Lung (tissue), 11 donors: ENCODE measurements at regions not wholly inside any gene's neighbourhood (a gene's known extent, or its start where the extent isn't known, plus 50 kb on each side); places are given as distances from the start of the nearest gene placed in this dataset.

Source experiments
- ATAC-seq: fragments of 200-7000 bp; cut with Tn5 transposase; one replicate; pipeline ENCODE4 v1.9.1; 2020; ENCODE audit warnings: moderate number of reproducible peaks; ENCODE audit not compliant: insufficient read depth, low FRiP score
- DNase-seq, 3 donors: peaks; one replicate each; pipeline ENCODE4 v3.0.0-alpha.2; 2013 to 2017
- H3K27ac ChIP-seq, 2 donors: one replicate each; pipeline ENCODE4 v1.5.1; 2013; ENCODE audit warnings: mild to moderate bottlenecking in 2 of 2, moderate library complexity in 2 of 2, control low read depth in 1 of 2, inconsistent platforms in 1 of 2, low read depth in 1 of 2, low read length in 1 of 2
- H3K27me3 ChIP-seq, 3 donors: one replicate each; pipeline ENCODE4 v1.5.1; 2013; ENCODE audit warnings: low read length in 2 of 3; ENCODE audit not compliant: control insufficient read depth in 3 of 3, insufficient read depth in 3 of 3
- H3K36me3 ChIP-seq, 4 donors: one replicate each; pipeline ENCODE4 v1.5.1; 2013; ENCODE audit warnings: low read length in 4 of 4, mild to moderate bottlenecking in 1 of 4, moderate library complexity in 1 of 4; ENCODE audit not compliant: control insufficient read depth in 4 of 4, insufficient read depth in 4 of 4
- H3K4me1 ChIP-seq, 5 donors: one replicate each; pipeline ENCODE4 v1.5.1; 2013; ENCODE audit warnings: low read length in 5 of 5, mild to moderate bottlenecking in 2 of 5, moderate library complexity in 1 of 5; ENCODE audit not compliant: control insufficient read depth in 5 of 5, insufficient read depth in 5 of 5
- H3K4me3 ChIP-seq: one replicate; pipeline ENCODE4 v1.5.1; 2013; ENCODE audit warnings: mild to moderate bottlenecking, control low read depth, moderate library complexity
- H3K9ac ChIP-seq, 2 donors: one replicate each; pipeline ENCODE4 v1.5.1; 2013; ENCODE audit warnings: low read length in 2 of 2, control low read depth in 1 of 2; ENCODE audit not compliant: insufficient read depth in 1 of 2
- H3K9me3 ChIP-seq, 4 donors: one replicate each; pipeline ENCODE4 v1.5.1; 2013; ENCODE audit warnings: low read length in 3 of 4, mild to moderate bottlenecking in 1 of 4, moderate library complexity in 1 of 4; ENCODE audit not compliant: control insufficient read depth in 4 of 4, insufficient read depth in 3 of 4
- CTCF ChIP-seq: IDR thresholded peaks from 2 replicates; pipeline ENCODE4 v1.5.1; 2012; ENCODE audit warnings: mild to moderate bottlenecking; ENCODE audit errors: control extremely low read depth, extremely low read depth
- WGBS, 2 donors: extraction: QIAGEN DNeasy Blood & Tissue Kit; methylation state at CpG; one replicate each; pipeline ENCODE4 v1.1.7; 2013; 5-methylcytosine and 5-hydroxymethylcytosine counted together
- donor health status: control.
- donor health status: control.
- donor health status: Bipolar disorder and iron deficiency.
- donor health status: healthy.
- donor health status: DM: yes; HTN: yes; CAD: no.

- Histone ChIP-seq H3K9ac (no peak overlapping the region), H3K4me1 (no peaks in the 10 kb centered on the region), H3K36me3 (no peaks in the 10 kb centered on the region), H3K9me3 (no peaks in the 10 kb centered on the region), H3K27me3 (no peaks in the 10 kb centered on the region), H3K4me3 (no peak overlapping the region), H3K27ac (no peak overlapping the region)
- 88 to 91% methylated on average over 5 of the region's 5 CpGs for WGBS, 2 donors
- no peak for TF ChIP-seq CTCF
- no peak for DNase-seq
- no peak for ATAC-seq
These were observed 82.6 kb upstream of the ANK2 start for GRCh38 chr4:112966701-112967488.

- Histone ChIP-seq H3K9me3 (no peaks in the 10 kb centered on the region), H3K36me3 (no peaks in the 10 kb centered on the region), H3K9ac (no peak overlapping the region), H3K4me1 (no peaks in the 10 kb centered on the region), H3K4me3 (no peak overlapping the region), H3K27me3 (no peaks in the 10 kb centered on the region), H3K27ac (no peak overlapping the region)
- no peak for TF ChIP-seq CTCF
- DNase-seq (no peak), ATAC-seq (no peak)
These were observed 80.8 kb upstream of the ANK2 start for GRCh38 chr4:112968451-112969159.

GRCh38 chr4:112970903-112971302 lies 78.5 kb upstream of the ANK2 start:
- Histone ChIP-seq H3K27me3 (no peaks in the 10 kb centered on the region), H3K9ac (no peak overlapping the region), H3K4me3 (no peak overlapping the region), H3K4me1 (no peaks in the 10 kb centered on the region), H3K36me3 (no peaks in the 10 kb centered on the region), H3K27ac (no peak overlapping the region), H3K9me3 (no peaks in the 10 kb centered on the region)
- 93 to 94% methylated on average over 2 of the region's 2 CpGs for WGBS, 2 donors
- ATAC-seq (no peak), DNase-seq (no peak)
- TF ChIP-seq CTCF: no peak
